ENCODE measurements at regions not wholly inside any gene's neighbourhood (a gene's known extent, or its start where the extent isn't known, plus 50 kb on each side); places are given as distances from the start of the nearest gene placed in this dataset.

- H3K27me3 ChIP-seq (ENCODE audit: control insufficient read depth, low read length): no peaks in the 10 kb centered on the region
- no peak overlapping the region for H3K4me2 ChIP-seq (ENCODE audit: low read length)
- H3K36me3 ChIP-seq (ENCODE audit: control insufficient read depth, low read length): no peaks in the 10 kb centered on the region
- no peak overlapping the region for H3K4me3 ChIP-seq (ENCODE audit: low read length)
- no peaks in the 10 kb centered on the region; the same call in 1 of the 2 replicates for H3K9me2 ChIP-seq (replicated peaks; ENCODE audit: control insufficient read depth, low read length)
- H3K27ac ChIP-seq (ENCODE audit: low read depth, low read length): no peak overlapping the region
- no peaks in the 10 kb centered on the region for H3K4me1 ChIP-seq (ENCODE audit: control insufficient read depth, low read length)
- H4K20me1 ChIP-seq (ENCODE audit: control insufficient read depth, insufficient read depth, low read depth, low read length): no peaks in the 10 kb centered on the region
- peaks cover 4% of the 10 kb centered on the region; the same call in 1 of the 2 replicates for H3K9me3 ChIP-seq (ENCODE audit: control insufficient read depth, insufficient read depth, low read length)
- no peaks in the 10 kb centered on the region for H3F3A ChIP-seq (ENCODE audit: control insufficient read depth, insufficient read depth)
- H3K79me2 ChIP-seq (ENCODE audit: control insufficient read depth, low read length): no peaks in the 10 kb centered on the region
- no peak for TF ChIP-seq EZH2phosphoT487 (IDR thresholded peaks at IDR 0.05; ENCODE audit: borderline replicate concordance, low read length)
- TF ChIP-seq, protein P1, sequence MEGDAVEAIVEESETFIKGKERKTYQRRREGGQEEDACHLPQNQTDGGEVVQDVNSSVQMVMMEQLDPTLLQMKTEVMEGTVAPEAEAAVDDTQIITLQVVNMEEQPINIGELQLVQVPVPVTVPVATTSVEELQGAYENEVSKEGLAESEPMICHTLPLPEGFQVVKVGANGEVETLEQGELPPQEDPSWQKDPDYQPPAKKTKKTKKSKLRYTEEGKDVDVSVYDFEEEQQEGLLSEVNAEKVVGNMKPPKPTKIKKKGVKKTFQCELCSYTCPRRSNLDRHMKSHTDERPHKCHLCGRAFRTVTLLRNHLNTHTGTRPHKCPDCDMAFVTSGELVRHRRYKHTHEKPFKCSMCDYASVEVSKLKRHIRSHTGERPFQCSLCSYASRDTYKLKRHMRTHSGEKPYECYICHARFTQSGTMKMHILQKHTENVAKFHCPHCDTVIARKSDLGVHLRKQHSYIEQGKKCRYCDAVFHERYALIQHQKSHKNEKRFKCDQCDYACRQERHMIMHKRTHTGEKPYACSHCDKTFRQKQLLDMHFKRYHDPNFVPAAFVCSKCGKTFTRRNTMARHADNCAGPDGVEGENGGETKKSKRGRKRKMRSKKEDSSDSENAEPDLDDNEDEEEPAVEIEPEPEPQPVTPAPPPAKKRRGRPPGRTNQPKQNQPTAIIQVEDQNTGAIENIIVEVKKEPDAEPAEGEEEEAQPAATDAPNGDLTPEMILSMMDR (IDR thresholded peaks at IDR 0.05; ENCODE audit: low read depth, low read length, poor library complexity, severe bottlenecking): no peak
Observed at GRCh38 chr7:67599331-67600062, 602.9 kb downstream of the TYW1 start.

- Histone ChIP-seq H3K36me3 (ENCODE audit: control insufficient read depth, low read length) (no peaks in the 10 kb centered on the region), H3K27ac (ENCODE audit: low read depth, low read length) (no peak overlapping the region), H3K27me3 (ENCODE audit: control insufficient read depth, low read length) (no peaks in the 10 kb centered on the region), H3K4me3 (ENCODE audit: low read length) (no peak overlapping the region), H3K9me2 (replicated peaks; ENCODE audit: control insufficient read depth, low read length) (no peaks in the 10 kb centered on the region; the same call in 1 of the 2 replicates), H3K4me1 (ENCODE audit: control insufficient read depth, low read length) (no peaks in the 10 kb centered on the region), H3K4me2 (ENCODE audit: low read length) (no peak overlapping the region), H3F3A (ENCODE audit: control insufficient read depth, insufficient read depth) (no peaks in the 10 kb centered on the region), H3K79me2 (ENCODE audit: control insufficient read depth, low read length) (no peaks in the 10 kb centered on the region), H3K9me3 (ENCODE audit: control insufficient read depth, insufficient read depth, low read length) (peaks cover 8% of the 10 kb centered on the region; the same call in 1 of the 2 replicates), H4K20me1 (ENCODE audit: control insufficient read depth, insufficient read depth, low read depth, low read length) (no peaks in the 10 kb centered on the region)
- TF ChIP-seq EZH2phosphoT487 (IDR thresholded peaks at IDR 0.05; ENCODE audit: borderline replicate concordance, low read length): no peak
- TF ChIP-seq, protein P1 (IDR thresholded peaks at IDR 0.05; ENCODE audit: low read depth, low read length, poor library complexity, severe bottlenecking): no peak
Observed at GRCh38 chr7:67602246-67602887, 605.7 kb downstream of the TYW1 start.

DNA sequence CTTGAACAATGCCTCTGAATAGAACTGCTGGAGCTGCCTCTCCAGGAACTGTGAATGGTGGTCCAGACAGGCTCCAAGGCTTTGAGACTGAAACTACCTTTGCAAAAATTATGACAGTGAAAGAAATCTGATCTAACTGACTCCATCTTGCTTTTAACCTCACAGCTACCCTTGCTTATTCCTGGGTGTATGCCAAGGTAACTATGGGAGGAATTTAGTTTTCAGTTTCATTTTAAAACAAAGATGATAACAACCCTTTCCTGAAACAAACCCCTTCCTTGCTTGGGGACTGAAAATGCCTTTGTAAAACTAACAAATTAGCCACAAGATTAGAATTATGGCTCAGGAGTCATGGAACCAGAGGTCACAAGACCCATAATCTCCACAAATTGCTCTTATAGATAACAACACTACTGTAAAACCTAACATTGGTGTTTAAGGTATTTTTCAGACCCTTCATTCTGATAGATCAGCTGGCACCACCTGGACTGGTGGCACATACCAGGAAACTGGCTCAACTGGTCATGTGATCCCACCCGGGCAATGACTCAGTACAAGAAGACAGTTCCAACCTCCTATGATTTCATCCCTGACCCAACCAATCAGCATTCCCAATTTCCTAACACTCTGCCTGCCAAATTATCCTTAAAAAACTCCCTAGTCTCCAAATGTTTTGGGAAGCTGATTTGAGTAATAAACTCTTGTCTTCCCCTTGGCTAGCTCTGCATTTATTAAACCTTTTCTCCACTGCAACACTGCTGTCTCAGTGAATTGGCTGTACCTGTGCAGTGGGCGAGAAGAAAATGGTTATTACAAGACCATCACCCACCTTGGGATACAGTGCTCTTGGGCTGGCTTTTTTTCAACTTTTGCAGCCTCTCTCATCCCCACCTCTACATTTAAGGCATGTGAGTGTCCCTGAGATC is 608.1 kb downstream of the TYW1 start:
- H3K9me2 ChIP-seq (replicated peaks; ENCODE audit: control insufficient read depth, low read length): no peaks in the 10 kb centered on the region

More for the DNA sequence above, 608.1 kb downstream of the TYW1 start:
- no peak overlapping the region for H3K27ac ChIP-seq (ENCODE audit: low read depth, low read length)
- H3K27me3 ChIP-seq (ENCODE audit: control insufficient read depth, low read length): no peaks in the 10 kb centered on the region
- H3K4me2 ChIP-seq (ENCODE audit: low read length): no peak overlapping the region
- 0 out of 2 replicates have a peak, but pooled peaks cover 4% of the 10 kb centered on the region for H3K9me3 ChIP-seq (ENCODE audit: control insufficient read depth, insufficient read depth, low read length)
- H3K36me3 ChIP-seq (ENCODE audit: control insufficient read depth, low read length): no peaks in the 10 kb centered on the region
- no peaks in the 10 kb centered on the region for H3K4me1 ChIP-seq (ENCODE audit: control insufficient read depth, low read length)
- H4K20me1 ChIP-seq (ENCODE audit: control insufficient read depth, insufficient read depth, low read depth, low read length): no peaks in the 10 kb centered on the region
- no peak overlapping the region for H3K4me3 ChIP-seq (ENCODE audit: low read length)
- H3K79me2 ChIP-seq (ENCODE audit: control insufficient read depth, low read length): no peaks in the 10 kb centered on the region
- TF ChIP-seq, protein P1 (IDR thresholded peaks at IDR 0.05; ENCODE audit: low read depth, low read length, poor library complexity, severe bottlenecking): no peak
- no peak for TF ChIP-seq EZH2phosphoT487 (IDR thresholded peaks at IDR 0.05; ENCODE audit: borderline replicate concordance, low read length)
- no peaks in the 10 kb centered on the region for H3F3A ChIP-seq (ENCODE audit: control insufficient read depth, insufficient read depth)

Data from DOHH2 (cell line).